ENCODE measurements at regions not wholly inside any gene's neighbourhood (a gene's known extent, or its start where the extent isn't known, plus 50 kb on each side); places are given as distances from the start of the nearest gene placed in this dataset.

- H4K20me1 ChIP-seq (replicated peaks; ENCODE audit: control insufficient read depth, insufficient read depth, low read length), result no peaks in the 10 kb centered on the region
- DNase-seq (ENCODE audit: extremely low read depth in 1 of 4, low spot score in 3 of 4) (no peak), FAIRE-seq (no peak), ATAC-seq (no peak)
- intact Hi-C loops (cut with micrococcal nuclease), result no loop called here
- no peaks in the 10 kb centered on the region for H3K79me2 ChIP-seq (ENCODE audit: control insufficient read depth, insufficient read depth, low read length)
- no peaks in the 10 kb centered on the region for H3K4me1 ChIP-seq (replicated peaks in 1 of 2; ENCODE audit: control insufficient read depth in 2 of 2, insufficient read depth in 2 of 2, low read length in 2 of 2)
- no peak overlapping the region for H3K9ac ChIP-seq (ENCODE audit: insufficient read depth in 1 of 2, low read depth in 2 of 2, low read length in 2 of 2)
- ChIA-PET POLR2A (no interaction called here), CTCF (ENCODE audit: low intra/inter-chr PET ratio) (no interaction called here)
- H3K27me3 ChIP-seq (ENCODE audit: control insufficient read depth in 2 of 2, insufficient read depth in 2 of 2, low read length in 2 of 2), result no peaks in the 10 kb centered on the region
- H3K27ac ChIP-seq (ENCODE audit: extremely low read depth, low read depth, low read length), result no peak overlapping the region
- H3K4me2 ChIP-seq (ENCODE audit: insufficient read depth, low read length), result no peak overlapping the region
- no peaks in the 10 kb centered on the region for H3K9me3 ChIP-seq (replicated peaks; ENCODE audit: control insufficient read depth, insufficient read depth, low read depth, low read length)
- no peak overlapping the region for H3K4me3 ChIP-seq
- no peaks in the 10 kb centered on the region for H3K36me3 ChIP-seq (ENCODE audit: control insufficient read depth, insufficient read depth, low read length)
- no TSS peak for BruUV-seq (replicated peaks)
- in situ Hi-C loops (cut with MboI), result no loop called here
- no peak overlapping the region for H2AFZ ChIP-seq (ENCODE audit: low read depth, low read length)
- WGBS (ENCODE audit: insufficient coverage, low coverage, missing lambda C conversion rate), result 0% methylated on average over 1 of the region's 1 CpG
- no peaks in the 10 kb centered on the region for H3K9me1 ChIP-seq (ENCODE audit: control insufficient read depth, insufficient read depth, low read length)
- TF ChIP-seq THRB (CRISPR knock-in tag; conservative IDR thresholded peaks at IDR 0.05), result no peak
- TF ChIP-seq ZBTB49 (CRISPR knock-in tag; IDR thresholded peaks at IDR 0.05; ENCODE audit: borderline replicate concordance), result no peak
- no peak for TF ChIP-seq MGA (IDR thresholded peaks at IDR 0.05)
- TF ChIP-seq POU5F1 (IDR thresholded peaks at IDR 0.05; ENCODE audit: borderline replicate concordance, low read depth, low read length, partially characterized antibody), result no peak
- TF ChIP-seq ZNF668 (CRISPR knock-in tag; IDR thresholded peaks at IDR 0.05), result no peak
- no peak for TF ChIP-seq DPF2 (IDR thresholded peaks at IDR 0.05)
- no peak for TF ChIP-seq NFIX (CRISPR knock-in tag; IDR thresholded peaks at IDR 0.05; ENCODE audit: low read depth)
- no peak for TF ChIP-seq MED1 (CRISPR knock-in tag; IDR thresholded peaks at IDR 0.05; ENCODE audit: borderline replicate concordance)
Measured at GRCh38 chr6:115460913-115461312, 599.8 kb downstream of the FRK start.

Data from K562 (cell line).